ENCODE measurements at regions not wholly inside any gene's neighbourhood (a gene's known extent, or its start where the extent isn't known, plus 50 kb on each side); places are given as distances from the start of the nearest gene placed in this dataset.
"Not testable (repeated sequence)": the region's sequence is repeated elsewhere in the genome, so short reads cannot be mapped to it uniquely, and the experiment has no call there.

- ATAC-seq (ENCODE audit: low read depth) (no peak), DNase-seq (ENCODE audit: low spot score) (no peak)
- Histone ChIP-seq H3K9me3 (ENCODE audit: severe bottlenecking) (no peaks in the 10 kb centered on the region), H3K27me3 (ENCODE audit: insufficient read depth, poor library complexity, severe bottlenecking) (no peaks in the 10 kb centered on the region), H3K4me3 (ENCODE audit: severe bottlenecking) (no peak overlapping the region), H3K27ac (ENCODE audit: poor library complexity, severe bottlenecking) (no peak overlapping the region), H3K36me3 (ENCODE audit: low read depth) (no peaks in the 10 kb centered on the region), H3K4me1 (ENCODE audit: insufficient read depth, poor library complexity, severe bottlenecking) (peaks cover 6% of the 10 kb centered on the region)
- TF ChIP-seq, protein P1, sequence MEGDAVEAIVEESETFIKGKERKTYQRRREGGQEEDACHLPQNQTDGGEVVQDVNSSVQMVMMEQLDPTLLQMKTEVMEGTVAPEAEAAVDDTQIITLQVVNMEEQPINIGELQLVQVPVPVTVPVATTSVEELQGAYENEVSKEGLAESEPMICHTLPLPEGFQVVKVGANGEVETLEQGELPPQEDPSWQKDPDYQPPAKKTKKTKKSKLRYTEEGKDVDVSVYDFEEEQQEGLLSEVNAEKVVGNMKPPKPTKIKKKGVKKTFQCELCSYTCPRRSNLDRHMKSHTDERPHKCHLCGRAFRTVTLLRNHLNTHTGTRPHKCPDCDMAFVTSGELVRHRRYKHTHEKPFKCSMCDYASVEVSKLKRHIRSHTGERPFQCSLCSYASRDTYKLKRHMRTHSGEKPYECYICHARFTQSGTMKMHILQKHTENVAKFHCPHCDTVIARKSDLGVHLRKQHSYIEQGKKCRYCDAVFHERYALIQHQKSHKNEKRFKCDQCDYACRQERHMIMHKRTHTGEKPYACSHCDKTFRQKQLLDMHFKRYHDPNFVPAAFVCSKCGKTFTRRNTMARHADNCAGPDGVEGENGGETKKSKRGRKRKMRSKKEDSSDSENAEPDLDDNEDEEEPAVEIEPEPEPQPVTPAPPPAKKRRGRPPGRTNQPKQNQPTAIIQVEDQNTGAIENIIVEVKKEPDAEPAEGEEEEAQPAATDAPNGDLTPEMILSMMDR (IDR thresholded peaks at IDR 0.05; ENCODE audit: poor library complexity, severe bottlenecking), result no peak
These were observed 370.5 kb downstream of the MDFIC start for GRCh38 chr7:115292381-115292780.

DNA sequence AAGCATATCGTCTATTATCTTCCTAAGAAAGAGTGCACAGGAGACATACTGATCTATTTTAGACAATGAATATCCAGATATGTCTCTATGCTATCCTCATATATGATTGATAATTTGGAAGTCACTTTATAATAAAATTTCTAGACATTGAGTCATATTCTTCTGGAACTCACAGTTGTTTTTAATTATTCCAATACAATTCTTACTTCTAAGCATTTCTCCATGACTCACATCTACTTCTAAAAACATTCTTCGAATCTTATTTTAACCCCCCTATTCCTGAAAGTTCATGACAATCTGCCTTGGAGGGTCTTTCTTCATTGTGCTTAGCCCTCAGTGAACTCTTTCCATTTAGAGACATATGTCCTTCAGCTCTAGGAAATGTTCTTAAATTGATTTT is 368.1 kb downstream of the MDFIC start:
- no peak overlapping the region for H3K4me3 ChIP-seq (ENCODE audit: severe bottlenecking)
- H3K9me3 ChIP-seq (ENCODE audit: severe bottlenecking), result no peaks in the 10 kb centered on the region
- no peak for DNase-seq (ENCODE audit: low spot score)
- no peaks in the 10 kb centered on the region for H3K27me3 ChIP-seq (ENCODE audit: insufficient read depth, poor library complexity, severe bottlenecking)
- peaks cover 6% of the 10 kb centered on the region for H3K4me1 ChIP-seq (ENCODE audit: insufficient read depth, poor library complexity, severe bottlenecking)
- no peak overlapping the region for H3K27ac ChIP-seq (ENCODE audit: poor library complexity, severe bottlenecking)
- TF ChIP-seq, protein P1 (IDR thresholded peaks at IDR 0.05; ENCODE audit: poor library complexity, severe bottlenecking), result no peak
- H3K36me3 ChIP-seq (ENCODE audit: low read depth), result no peaks in the 10 kb centered on the region
- no peak for ATAC-seq (ENCODE audit: low read depth)

DNA sequence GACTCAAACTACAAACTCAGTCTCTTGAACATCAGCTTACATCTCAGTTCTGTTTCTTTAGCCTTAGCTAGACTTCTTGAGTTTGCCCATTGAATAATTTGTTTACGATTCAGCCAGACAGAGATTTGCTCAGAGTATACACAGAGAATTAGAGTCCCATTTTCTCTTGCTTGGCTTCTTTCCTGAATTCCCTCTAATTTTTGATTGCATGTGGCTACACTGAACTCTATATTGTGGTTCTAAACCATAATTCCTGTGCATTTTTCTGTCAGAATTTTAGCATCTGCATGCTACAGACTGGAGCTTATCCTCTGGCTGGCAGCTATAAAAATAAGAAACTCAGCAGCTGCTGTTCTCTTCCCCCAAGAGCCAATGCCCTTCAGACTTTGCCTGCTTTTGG is 354.9 kb downstream of the MDFIC start:
- no peaks in the 10 kb centered on the region for H3K27me3 ChIP-seq (ENCODE audit: insufficient read depth, poor library complexity, severe bottlenecking)
- TF ChIP-seq, protein P1 (IDR thresholded peaks at IDR 0.05; ENCODE audit: poor library complexity, severe bottlenecking), result no peak

DNA sequence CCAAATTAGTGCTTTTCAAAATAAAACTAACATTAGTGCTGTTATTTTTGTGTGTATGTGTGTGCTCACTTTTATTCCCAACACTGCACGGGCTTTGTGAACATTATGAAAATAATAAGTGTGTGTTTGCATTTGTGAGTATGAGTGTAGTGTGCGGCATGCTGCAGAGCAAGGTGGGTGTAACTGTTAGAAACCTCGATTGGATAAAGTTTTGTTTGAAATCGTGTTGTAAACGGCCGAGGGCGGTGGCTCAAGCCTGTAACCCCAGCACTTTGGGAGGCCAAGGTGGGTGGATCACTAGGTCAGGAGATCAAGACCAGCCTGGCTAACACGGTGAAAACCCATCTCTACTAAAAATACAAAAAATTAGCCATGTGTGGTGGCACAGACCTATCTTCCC is 352.0 kb downstream of the MDFIC start:
- H3K4me1 ChIP-seq (ENCODE audit: insufficient read depth, poor library complexity, severe bottlenecking); H3K9me3 ChIP-seq (ENCODE audit: severe bottlenecking); ATAC-seq (ENCODE audit: low read depth); H3K36me3 ChIP-seq (ENCODE audit: low read depth); H3K27ac ChIP-seq (ENCODE audit: poor library complexity, severe bottlenecking); DNase-seq (ENCODE audit: low spot score); H3K27me3 ChIP-seq (ENCODE audit: insufficient read depth, poor library complexity, severe bottlenecking); H3K4me3 ChIP-seq (ENCODE audit: severe bottlenecking): not testable (repeated sequence)

More for the DNA sequence above, 354.9 kb downstream of the MDFIC start:
- ATAC-seq (ENCODE audit: low read depth) (no peak), DNase-seq (ENCODE audit: low spot score) (no peak)
- Histone ChIP-seq H3K4me1 (ENCODE audit: insufficient read depth, poor library complexity, severe bottlenecking) (no peaks in the 10 kb centered on the region), H3K27ac (ENCODE audit: poor library complexity, severe bottlenecking) (no peak overlapping the region), H3K4me3 (ENCODE audit: severe bottlenecking) (no peak overlapping the region), H3K36me3 (ENCODE audit: low read depth) (no peaks in the 10 kb centered on the region), H3K9me3 (ENCODE audit: severe bottlenecking) (no peaks in the 10 kb centered on the region)

DNA sequence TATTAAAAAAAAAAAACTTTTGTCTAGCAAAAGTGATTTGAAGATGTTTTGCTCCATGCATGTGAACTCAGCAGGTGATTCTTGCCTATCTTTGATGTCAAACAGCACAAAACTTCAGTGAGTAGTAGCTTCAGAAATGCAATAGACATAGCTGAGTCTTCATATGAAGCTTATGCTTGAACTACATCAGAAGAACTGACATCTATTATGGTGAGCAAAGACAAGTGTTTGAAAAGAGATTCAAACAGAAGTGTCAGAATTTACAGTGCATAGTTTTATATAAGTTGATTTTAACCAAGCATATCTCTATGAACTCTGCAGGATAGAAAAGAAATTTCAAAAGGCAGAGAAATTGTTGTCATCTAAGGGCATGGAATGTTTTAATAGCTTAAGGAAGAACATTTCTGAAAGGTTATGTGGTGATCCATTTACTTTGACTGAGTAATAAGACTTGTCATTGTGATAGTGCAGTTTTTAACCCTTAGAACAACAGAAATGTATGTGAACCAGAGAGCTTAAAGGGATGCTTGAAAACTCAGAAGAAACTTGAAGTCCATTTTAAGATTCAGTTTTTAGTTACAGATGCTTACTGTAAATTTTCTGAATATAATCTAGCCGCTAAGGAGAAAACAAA is 351.4 kb downstream of the MDFIC start:
- Histone ChIP-seq H3K27ac (ENCODE audit: poor library complexity, severe bottlenecking) (no peak overlapping the region), H3K4me1 (ENCODE audit: insufficient read depth, poor library complexity, severe bottlenecking) (no peaks in the 10 kb centered on the region), H3K36me3 (ENCODE audit: low read depth) (no peaks in the 10 kb centered on the region), H3K4me3 (ENCODE audit: severe bottlenecking) (no peak overlapping the region), H3K9me3 (ENCODE audit: severe bottlenecking) (no peaks in the 10 kb centered on the region), H3K27me3 (ENCODE audit: insufficient read depth, poor library complexity, severe bottlenecking) (no peaks in the 10 kb centered on the region)
- TF ChIP-seq, protein P1 (IDR thresholded peaks at IDR 0.05; ENCODE audit: poor library complexity, severe bottlenecking), result no peak
- DNase-seq (ENCODE audit: low spot score) (no peak), ATAC-seq (ENCODE audit: low read depth) (no peak)

Data from RWPE2 (cell line).